ENCODE measurements at regions not wholly inside any gene's neighbourhood (a gene's known extent, or its start where the extent isn't known, plus 50 kb on each side); places are given as distances from the start of the nearest gene placed in this dataset.

- TF ChIP-seq ZNF462 (CRISPR knock-in tag; IDR thresholded peaks at IDR 0.05) (no peak), NANOG (IDR thresholded peaks at IDR 0.05; ENCODE audit: borderline replicate concordance) (no peak), EZH2 (IDR thresholded peaks at IDR 0.05; ENCODE audit: low read depth, unreplicated experiment) (no peak), POLR2AphosphoS5 (IDR thresholded peaks at IDR 0.05; ENCODE audit: low read depth) (no peak), EZH2phosphoT487 (IDR thresholded peaks at IDR 0.05; ENCODE audit: unreplicated experiment) (no peak), CTCF (conservative IDR thresholded peaks at IDR 0.05; ENCODE audit: low read depth in 2 of 2) (no peak)
Observed at GRCh38 chr20:21628800-21629199, 76.7 kb upstream of the PAX1 start (continued).

- ATAC-seq, result no peak
- no peak for TF ChIP-seq POLR2AphosphoS5 (IDR thresholded peaks at IDR 0.05; ENCODE audit: low read depth)
- TF ChIP-seq EZH2phosphoT487 (IDR thresholded peaks at IDR 0.05; ENCODE audit: unreplicated experiment), result no peak
- TF ChIP-seq NANOG (IDR thresholded peaks at IDR 0.05; ENCODE audit: borderline replicate concordance), result no peak
- no peak for TF ChIP-seq ZNF331 (CRISPR knock-in tag; IDR thresholded peaks at IDR 0.05; ENCODE audit: low read depth)
- no peak overlapping the region for H3K4me3 ChIP-seq
- peaks cover 8% of the 10 kb centered on the region for H3K9me3 Mint-ChIP-seq
- no peak overlapping the region for H2AFZ ChIP-seq
- no peaks in the 10 kb centered on the region; the same call in 2 of the 3 replicates for H3K36me3 Mint-ChIP-seq (ENCODE audit: low read depth)
- H3K4me1 ChIP-seq (ENCODE audit: insufficient read depth), result no peaks in the 10 kb centered on the region
- no peaks in the 10 kb centered on the region for H4K20me1 ChIP-seq (replicated peaks; ENCODE audit: insufficient read depth)
- no peaks in the 10 kb centered on the region for H3F3A ChIP-seq (replicated peaks; ENCODE audit: low read depth)
- H3K4me3 Mint-ChIP-seq, result no peak overlapping the region
- no peak overlapping the region for H3K4me2 ChIP-seq
- DNase-seq (ENCODE audit: low spot score), result no peak
- no peaks in the 10 kb centered on the region for H3K27me3 ChIP-seq (ENCODE audit: insufficient read depth)
- no peak overlapping the region for H3K27ac ChIP-seq (ENCODE audit: low read depth)
- no peak overlapping the region for H3K27ac Mint-ChIP-seq
- no peaks in the 10 kb centered on the region for H3K27me3 Mint-ChIP-seq (ENCODE audit: insufficient read depth, low read depth, poor library complexity)
- H3K4me1 Mint-ChIP-seq, result peaks cover 3% of the 10 kb centered on the region
- H3K36me3 ChIP-seq (ENCODE audit: insufficient read depth), result peaks cover 4% of the 10 kb centered on the region; the same call in 1 of the 2 replicates
- H3K9me2 ChIP-seq (ENCODE audit: insufficient read depth), result no peaks in the 10 kb centered on the region
- no peaks in the 10 kb centered on the region for H3K79me2 ChIP-seq (replicated peaks; ENCODE audit: insufficient read depth)
Observed at GRCh38 chr20:21623781-21624094, 81.7 kb upstream of the PAX1 start.
